Small intestine (tissue), 7 donors: ENCODE measurements at regions not wholly inside any gene's neighbourhood (a gene's known extent, or its start where the extent isn't known, plus 50 kb on each side); places are given as distances from the start of the nearest gene placed in this dataset.

Experiments
- DNase-seq, 2 donors: peaks; one replicate each; pipeline versions ENCODE4 v3.0.0 to v3.0.0-alpha.2; 2013
- FAIRE-seq: peaks from 2 replicates; lab custom pipeline; 2012; peaks lifted over from hg19 to GRCh38; lab: Jason Lieb, UNC
- H3K27ac ChIP-seq, 3 donors: one replicate each; pipeline ENCODE4 v1.5.1; 2013; ENCODE audit warnings: low read length in 2 of 3, mild to moderate bottlenecking in 2 of 3, control low read depth in 1 of 3, inconsistent platforms in 1 of 3, low read depth in 1 of 3, moderate library complexity in 1 of 3
- H3K27me3 ChIP-seq, 3 donors: one replicate each; pipeline ENCODE4 v1.6.1; 2013; ENCODE audit warnings: low read length in 3 of 3, inconsistent platforms in 1 of 3; ENCODE audit not compliant: control insufficient read depth in 3 of 3, insufficient read depth in 3 of 3
- H3K36me3 ChIP-seq, 3 donors: one replicate each; pipeline ENCODE4 v1.6.1; 2013; ENCODE audit warnings: low read length in 3 of 3, inconsistent platforms in 1 of 3, low read depth in 1 of 3, mild to moderate bottlenecking in 1 of 3, moderate library complexity in 1 of 3; ENCODE audit not compliant: control insufficient read depth in 3 of 3, insufficient read depth in 2 of 3
- H3K4me1 ChIP-seq, 3 donors: one replicate each; pipeline ENCODE4 v1.6.1; 2013; ENCODE audit warnings: low read length in 2 of 3, inconsistent platforms in 1 of 3, low read depth in 1 of 3, mild to moderate bottlenecking in 1 of 3, moderate library complexity in 1 of 3; ENCODE audit not compliant: control insufficient read depth in 3 of 3, insufficient read depth in 2 of 3
- H3K4me3 ChIP-seq, 3 donors: one replicate each; pipeline ENCODE4 v1.5.1; 2013; ENCODE audit warnings: low read length in 3 of 3, control low read depth in 1 of 3, inconsistent platforms in 1 of 3, low read depth in 1 of 3, mild to moderate bottlenecking in 1 of 3, moderate library complexity in 1 of 3
- H3K9me3 ChIP-seq, 2 donors: one replicate each; pipeline ENCODE4 v1.6.1; 2013; ENCODE audit warnings: low read depth in 1 of 2, low read length in 1 of 2; ENCODE audit not compliant: control insufficient read depth in 2 of 2, insufficient read depth in 1 of 2
- WGBS, 3 donors: extraction: QIAGEN DNeasy Blood & Tissue Kit; methylation state at CpG; one replicate each; pipeline ENCODE4 v1.1.7; 2013; 5-methylcytosine and 5-hydroxymethylcytosine counted together
- donor health status: healthy with polysubstance abuse.
- donor health status: control.
- donor health status: control.
- donor health status: Bipolar disorder and iron deficiency.
- donor health status: healthy.

DNA sequence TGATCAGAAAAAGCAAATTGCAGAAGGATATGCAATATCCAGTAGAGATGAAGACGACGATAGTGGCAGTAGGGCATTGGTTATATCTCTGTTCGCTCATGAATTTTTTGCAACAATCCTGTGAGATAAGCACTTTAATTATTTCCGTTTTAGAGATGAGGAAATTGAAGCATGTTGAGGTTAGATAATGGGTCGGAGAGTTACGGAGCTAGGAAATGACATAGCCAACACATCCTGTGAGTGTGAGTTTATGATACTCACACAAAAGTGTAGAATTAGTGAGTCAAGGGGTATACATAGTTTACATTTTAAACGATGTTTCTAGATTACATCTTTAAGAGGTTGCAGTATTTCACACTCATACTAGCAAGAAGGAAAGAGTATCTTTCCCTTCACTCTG, 123.1 kb upstream of the ARL4C start:
- H3K4me1 ChIP-seq = no peaks in the 10 kb centered on the region
- no peak for FAIRE-seq
- DNase-seq = no peak
- no peaks in the 10 kb centered on the region for H3K27me3 ChIP-seq
- no peaks in the 10 kb centered on the region for H3K36me3 ChIP-seq
- no peak overlapping the region for H3K27ac ChIP-seq
- H3K4me3 ChIP-seq = no peak overlapping the region
- H3K9me3 ChIP-seq = no peaks in the 10 kb centered on the region
- WGBS, 3 donors = 41 to 53% (median 48%) methylated on average over 7 of the region's 7 CpGs

DNA sequence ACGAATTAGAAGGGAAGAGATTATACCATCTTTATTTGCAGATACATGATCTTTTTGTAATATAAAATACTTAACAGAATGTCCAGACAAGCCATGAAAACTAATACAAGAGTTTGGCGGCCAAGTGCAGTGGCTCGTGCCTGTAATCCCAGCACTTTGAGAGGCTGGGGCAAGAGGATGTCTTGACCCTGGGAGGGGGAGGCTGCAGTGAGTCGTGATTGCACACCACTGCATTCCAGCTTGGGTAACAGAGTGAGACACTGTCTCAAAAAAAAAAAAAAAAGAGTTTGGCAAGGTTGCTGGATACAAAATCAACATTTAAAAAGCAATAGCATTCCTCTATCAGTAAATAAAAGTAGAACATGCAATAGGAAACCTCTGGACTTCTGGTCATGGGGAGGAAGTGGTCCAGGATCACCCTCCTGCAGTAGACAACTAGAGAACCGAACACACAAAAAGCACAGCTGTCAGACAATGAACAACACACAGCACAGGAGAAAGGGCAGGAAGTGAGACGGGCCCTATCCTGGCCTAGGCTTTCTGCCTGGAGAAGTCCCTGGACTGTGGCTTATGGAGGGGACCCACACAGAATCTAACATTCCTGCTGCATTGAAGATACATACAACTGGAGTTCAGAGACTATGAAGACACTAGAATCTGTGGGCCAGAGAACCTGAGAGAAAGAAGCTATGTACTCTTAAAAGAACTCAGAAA, 118.9 kb upstream of the ARL4C start:
- no peak for DNase-seq
- peaks cover 0 to 3% (median 0%) of the 10 kb centered on the region in 3 donors for H3K27me3 ChIP-seq
- no peak overlapping the region for H3K4me3 ChIP-seq
- no peaks in the 10 kb centered on the region for H3K9me3 ChIP-seq
- FAIRE-seq = no peak
- H3K36me3 ChIP-seq = no peaks in the 10 kb centered on the region
- 69 to 80% (median 79%) methylated on average over 6 of the region's 6 CpGs for WGBS, 3 donors
- no peak overlapping the region for H3K27ac ChIP-seq
- no peaks in the 10 kb centered on the region for H3K4me1 ChIP-seq

DNA sequence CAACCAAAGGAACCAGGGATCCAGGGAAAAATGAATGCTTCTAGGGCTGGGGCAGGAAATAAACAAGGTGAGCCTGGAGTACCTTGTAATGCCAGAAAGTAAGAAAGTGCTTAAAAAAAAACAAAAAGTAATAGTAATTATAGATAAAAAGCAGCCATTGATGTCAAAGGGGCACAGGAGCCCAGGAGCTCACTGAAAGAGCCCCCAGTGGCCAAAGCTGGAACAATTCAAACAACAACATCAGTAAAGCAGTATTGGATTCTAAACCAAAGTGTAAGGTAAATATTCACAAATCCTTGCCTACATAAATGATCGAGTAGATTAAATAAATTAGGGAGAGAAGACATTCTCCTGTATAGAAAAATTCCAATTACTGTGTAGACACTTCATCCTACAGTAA, 114.3 kb upstream of the ARL4C start:
- H3K9me3 ChIP-seq = no peaks in the 10 kb centered on the region
- FAIRE-seq (no peak), DNase-seq (no peak)
- H3K27ac ChIP-seq = no peak overlapping the region
- no peaks in the 10 kb centered on the region for H3K4me1 ChIP-seq
- H3K27me3 ChIP-seq = peaks cover 0 to 3% (median 0%) of the 10 kb centered on the region in 3 donors
- no peaks in the 10 kb centered on the region for H3K36me3 ChIP-seq
- 42 to 68% (median 64%) methylated on average over 1 of the region's 1 CpG for WGBS, 3 donors
- no peak overlapping the region for H3K4me3 ChIP-seq

DNA sequence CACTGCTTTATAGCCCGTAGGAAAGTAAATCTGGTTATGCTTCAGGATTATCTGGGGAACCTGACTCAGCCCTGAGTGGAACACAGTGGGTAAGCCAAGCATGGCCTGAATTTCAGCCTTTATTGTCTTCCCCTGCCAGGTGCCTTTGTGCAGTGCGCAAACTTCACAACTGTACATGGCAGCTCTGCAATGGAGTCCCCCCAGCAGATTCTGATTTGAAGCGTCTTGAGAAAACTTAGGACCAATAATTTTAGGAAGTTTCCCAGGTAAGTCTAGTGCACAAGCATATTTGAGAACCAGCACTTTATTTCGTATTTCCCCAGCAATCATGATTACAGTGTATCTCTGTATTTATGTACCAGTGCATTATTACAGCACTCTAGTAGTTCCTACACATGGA, 112.1 kb upstream of the ARL4C start:
- Histone ChIP-seq H3K36me3 (no peaks in the 10 kb centered on the region), H3K9me3 (no peaks in the 10 kb centered on the region), H3K4me3 (no peak overlapping the region), H3K27me3 (peaks cover 0 to 3% (median 0%) of the 10 kb centered on the region in 3 donors), H3K27ac (no peak overlapping the region), H3K4me1 (no peaks in the 10 kb centered on the region)
- FAIRE-seq = no peak
- 92 to 94% (median 93%) methylated on average over 4 of the region's 4 CpGs for WGBS, 3 donors
- no peak for DNase-seq

DNA sequence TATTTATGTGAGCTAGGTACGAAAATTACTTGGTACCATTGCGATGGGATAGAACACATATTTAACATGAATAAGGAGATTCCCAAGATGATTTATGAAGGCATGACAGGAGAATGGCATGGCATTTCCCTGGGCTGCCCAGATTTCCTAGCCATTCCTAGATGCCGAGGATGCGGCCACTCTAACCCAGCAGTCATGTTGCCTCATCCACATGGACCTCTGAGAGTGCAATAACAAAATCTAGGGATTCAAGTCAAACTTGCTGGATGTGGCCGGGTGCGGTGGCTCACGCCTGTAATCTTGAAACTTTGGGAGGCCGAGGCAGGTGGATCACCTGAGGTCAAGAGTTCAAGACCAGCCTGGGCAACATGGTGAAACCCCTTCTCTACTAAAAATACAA, 110.8 kb upstream of the ARL4C start:
- Histone ChIP-seq H3K36me3 (no peaks in the 10 kb centered on the region), H3K4me3 (no peak overlapping the region), H3K9me3 (peaks cover 0 to 3% of the 10 kb centered on the region in 2 donors), H3K4me1 (no peaks in the 10 kb centered on the region), H3K27me3 (no peaks in the 10 kb centered on the region), H3K27ac (no peak overlapping the region)
- FAIRE-seq (no peak), DNase-seq (no peak)
- 75 to 84% (median 79%) methylated on average over 8 of the region's 8 CpGs for WGBS, 3 donors

DNA sequence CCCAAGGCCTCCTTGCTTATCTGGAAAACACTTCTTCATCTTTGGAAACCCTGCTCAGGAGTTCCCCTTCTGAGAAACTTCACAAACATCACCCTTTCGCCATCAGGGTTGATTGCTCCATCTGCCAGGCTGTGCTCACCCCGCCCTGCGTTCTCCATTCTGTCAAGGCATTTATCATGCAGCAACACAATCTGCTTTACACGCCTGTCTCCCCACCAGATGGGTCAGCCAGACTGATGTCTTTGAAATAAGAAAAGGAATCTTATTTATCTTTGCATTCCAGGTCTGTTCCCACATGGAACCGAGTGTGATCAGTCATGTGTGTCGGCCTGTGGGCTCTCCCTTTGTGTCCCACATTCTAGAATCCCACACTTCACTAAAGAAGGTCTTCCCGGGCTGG, 110.0 kb upstream of the ARL4C start:
- H3K9me3 ChIP-seq = peaks cover 0 to 3% of the 10 kb centered on the region in 2 donors
- H3K4me1 ChIP-seq = no peaks in the 10 kb centered on the region
- 82 to 86% (median 84%) methylated on average over 7 of the region's 7 CpGs for WGBS, 3 donors
- FAIRE-seq (no peak), DNase-seq (no peak)
- no peak overlapping the region for H3K4me3 ChIP-seq
- H3K27me3 ChIP-seq = no peaks in the 10 kb centered on the region
- H3K27ac ChIP-seq = no peak overlapping the region
- no peaks in the 10 kb centered on the region for H3K36me3 ChIP-seq

DNA sequence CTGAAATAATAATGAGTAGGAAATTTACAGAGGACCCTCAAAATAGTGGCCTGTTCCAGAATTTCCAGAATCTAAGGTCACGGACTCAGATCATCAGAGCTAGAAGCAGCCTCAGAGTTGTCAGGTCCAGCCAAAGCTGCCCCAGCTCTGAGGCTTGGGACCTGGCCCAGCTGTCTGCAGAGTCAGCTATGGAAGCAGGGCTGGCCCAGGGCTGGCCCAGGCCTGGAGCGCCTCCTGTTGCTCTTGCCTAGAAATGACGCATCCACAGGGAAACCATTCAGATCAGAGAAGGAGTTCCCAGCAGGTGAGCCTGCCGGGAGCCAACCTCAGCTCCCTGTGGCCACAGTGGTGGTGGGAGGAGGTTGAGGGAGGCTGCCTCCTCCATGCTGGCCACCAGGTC, 106.7 kb upstream of the ARL4C start:
- H3K36me3 ChIP-seq = no peaks in the 10 kb centered on the region
- peaks cover 0 to 3% of the 10 kb centered on the region in 2 donors for H3K9me3 ChIP-seq
- no peak overlapping the region for H3K27ac ChIP-seq
- DNase-seq (no peak), FAIRE-seq (no peak)
- WGBS, 3 donors = 94 to 96% (median 94%) methylated on average over 4 of the region's 4 CpGs
- no peak overlapping the region for H3K4me3 ChIP-seq
- H3K27me3 ChIP-seq = no peaks in the 10 kb centered on the region
- H3K4me1 ChIP-seq = no peaks in the 10 kb centered on the region

DNA sequence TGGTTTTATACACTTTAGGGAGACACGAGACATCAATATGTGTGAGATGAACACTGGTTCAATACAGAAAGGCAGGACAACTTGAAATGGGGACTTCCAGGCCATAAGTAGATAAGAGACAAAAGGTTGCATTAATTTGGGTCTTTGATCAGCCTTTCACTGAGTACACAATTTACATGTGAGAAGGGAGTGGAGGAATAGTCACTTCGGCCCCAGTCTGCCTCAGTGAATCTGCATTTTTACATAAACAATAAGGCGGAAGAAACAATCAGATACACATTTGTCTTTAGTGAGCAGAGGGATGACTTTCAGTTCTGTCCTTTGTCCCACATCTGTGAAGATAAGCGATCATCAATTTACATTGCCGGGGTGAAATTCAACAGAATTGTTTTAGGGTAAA, 104.3 kb upstream of the ARL4C start:
- H3K27ac ChIP-seq = no peak overlapping the region
- H3K27me3 ChIP-seq = no peaks in the 10 kb centered on the region
- H3K36me3 ChIP-seq = no peaks in the 10 kb centered on the region
- H3K4me3 ChIP-seq = no peak overlapping the region
- DNase-seq (no peak), FAIRE-seq (no peak)
- WGBS, 3 donors = 74 to 81% (median 77%) methylated on average over 5 of the region's 5 CpGs
- H3K4me1 ChIP-seq = no peaks in the 10 kb centered on the region
- peaks cover 0 to 3% of the 10 kb centered on the region in 2 donors for H3K9me3 ChIP-seq

DNA sequence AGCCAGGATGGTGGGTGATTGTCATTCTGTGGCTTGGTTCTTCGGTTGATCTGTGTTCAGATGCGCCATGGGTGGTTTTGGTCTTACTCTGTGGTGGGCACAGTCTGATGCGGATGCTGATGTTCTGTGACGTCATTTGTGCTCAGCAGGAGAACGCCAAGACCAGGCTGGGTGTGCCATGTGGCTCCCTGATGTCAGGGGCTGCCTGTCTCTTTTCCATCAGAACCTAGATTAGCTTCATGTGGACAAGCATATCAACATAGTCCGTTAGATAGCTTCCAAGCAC, 100.6 kb upstream of the ARL4C start:
- Histone ChIP-seq H3K4me1 (no peaks in the 10 kb centered on the region), H3K9me3 (no peaks in the 10 kb centered on the region), H3K27me3 (no peaks in the 10 kb centered on the region), H3K4me3 (no peak overlapping the region), H3K36me3 (no peaks in the 10 kb centered on the region), H3K27ac (no peak overlapping the region)
- DNase-seq = no peak
- FAIRE-seq = no peak
- 79 to 91% (median 82%) methylated on average over 6 of the region's 6 CpGs for WGBS, 3 donors
